K562 (cell line): ENCODE measurements at regions not wholly inside any gene's neighbourhood (a gene's known extent, or its start where the extent isn't known, plus 50 kb on each side); places are given as distances from the start of the nearest gene placed in this dataset.
"Not testable (repeated sequence)": the region's sequence is repeated elsewhere in the genome, so short reads cannot be mapped to it uniquely, and the experiment has no call there.

Experiments
- ATAC-seq: fragments of 200-7000 bp; cut with Tn5 transposase; 3 replicates; pipeline ENCODE4 v1.9.1; 2020; ENCODE audit warnings: moderate library complexity
- BruUV-seq: library from RNA; stranded (reverse); fragments of 400-500 nt; replicated peaks from 2 replicates; lab custom pipeline; 2021; lab: Mats Ljungman, UMichigan
- CTCF ChIA-PET: fragments of 300-600 bp; formaldehyde crosslinking; extraction: SDS; loops from one replicate; lab custom pipeline; 2021; ENCODE audit warnings: low intra/inter-chr PET ratio; lab: Yijun Ruan, JAX
- POLR2A ChIA-PET: fragments of 300-600, 350-650 bp; sonication (Branson Sonifier 250); formaldehyde crosslinking; extraction: SDS; loops from one replicate; lab custom pipeline; 2021; ENCODE audit warnings: antibody characterized with exemption, inconsistent platforms; lab: Yijun Ruan, JAX
- DNase-seq, 4 experiments: peaks; one replicate each; pipeline versions ENCODE4 v3.0.0 to v3.0.0-alpha.2; 2011 to 2018; ENCODE audit warnings: low spot score in 3 of 4, mixed read lengths in 3 of 4; ENCODE audit errors: extremely low read depth in 1 of 4
- FAIRE-seq: peaks from 2 replicates; lab custom pipeline; 2011; peaks lifted over from hg19 to GRCh38; lab: Jason Lieb, UNC
- H2AFZ ChIP-seq: 2 replicates; pipeline ENCODE4 v1.6.0; 2011; ENCODE audit warnings: low read depth, low read length, control low read depth, inconsistent platforms
- H3K27ac ChIP-seq: fragments of 200-600 bp; 3 replicates; pipeline ENCODE4 v1.8.0; 2011; ENCODE audit warnings: low read depth, mild to moderate bottlenecking, control low read depth, inconsistent platforms, low read length, moderate library complexity, mixed read lengths; ENCODE audit errors: extremely low read depth
- H3K27me3 ChIP-seq, 2 experiments: fragments of 300-600 bp in 1 of 2; 2 replicates in 1 of 2; 3 replicates in 1 of 2; pipeline versions ENCODE4 v1.6.0 to v1.8.0; 2011; ENCODE audit warnings: inconsistent platforms in 2 of 2, low read length in 2 of 2, mild to moderate bottlenecking in 1 of 2, mixed read lengths in 1 of 2, moderate library complexity in 1 of 2; ENCODE audit not compliant: control insufficient read depth in 2 of 2, insufficient read depth in 2 of 2
- H3K36me3 ChIP-seq: fragments of 300-600 bp; 3 replicates; pipeline ENCODE4 v1.8.0; 2011; ENCODE audit warnings: mild to moderate bottlenecking, low read length, inconsistent platforms; ENCODE audit not compliant: control insufficient read depth, insufficient read depth
- H3K4me1 ChIP-seq, 2 experiments: fragments of 200-600 bp in 1 of 2; replicated peaks in 1 of 2; 2 replicates in 1 of 2; 3 replicates in 1 of 2; pipeline versions ENCODE4 v1.5.1 to v1.8.0; 2011; ENCODE audit warnings: inconsistent platforms in 2 of 2, low read length in 2 of 2, mild to moderate bottlenecking in 1 of 2, mixed read lengths in 1 of 2, moderate library complexity in 1 of 2; ENCODE audit not compliant: control insufficient read depth in 2 of 2, insufficient read depth in 2 of 2
- H3K4me2 ChIP-seq: 2 replicates; pipeline ENCODE4 v1.6.1; 2011; ENCODE audit warnings: low read length, control low read depth, inconsistent platforms, mixed read lengths; ENCODE audit not compliant: insufficient read depth
- H3K4me3 ChIP-seq: fragments of 200-600 bp; sonication (generic), shearing (Covaris generic); 2 replicates; pipeline ENCODE4 v1.5.1; 2016; ENCODE audit warnings: control low read depth, inconsistent platforms
- H3K79me2 ChIP-seq: fragments of 200-600 bp; 3 replicates; pipeline ENCODE4 v1.8.0; 2011; ENCODE audit warnings: low read length, inconsistent platforms; ENCODE audit not compliant: control insufficient read depth, insufficient read depth
- H3K9ac ChIP-seq, 2 experiments: 2 replicates each; pipeline versions ENCODE4 v1.6.0 to v1.6.1; 2011; ENCODE audit warnings: low read depth in 2 of 2, low read length in 2 of 2, control low read depth in 1 of 2, inconsistent platforms in 1 of 2, mild to moderate bottlenecking in 1 of 2, mixed read lengths in 1 of 2; ENCODE audit not compliant: insufficient read depth in 1 of 2
- H3K9me1 ChIP-seq: one replicate; pipeline ENCODE4 v1.6.0; 2011; ENCODE audit warnings: inconsistent platforms, mild to moderate bottlenecking, low read length, moderate library complexity; ENCODE audit not compliant: control insufficient read depth, insufficient read depth
- H3K9me3 ChIP-seq: replicated peaks from 2 replicates; pipeline ENCODE4 v1.5.1; 2011; ENCODE audit warnings: low read depth, low read length, inconsistent platforms; ENCODE audit not compliant: control insufficient read depth, insufficient read depth
- H4K20me1 ChIP-seq: replicated peaks from 2 replicates; pipeline ENCODE4 v1.6.1; 2011; ENCODE audit warnings: low read length, inconsistent platforms, mixed read lengths; ENCODE audit not compliant: control insufficient read depth, insufficient read depth
- CBFA2T3 ChIP-seq: fragments of 450-650 bp; IDR thresholded peaks from 2 replicates; pipeline ENCODE4 v1.6.1; 2017
- CBX2 ChIP-seq: fragments of 200-600 bp; sonication (generic); IDR thresholded peaks from one replicate; pipeline ENCODE4 v1.6.1; 2012; ENCODE audit warnings: mild to moderate bottlenecking, low read length, inconsistent platforms; ENCODE audit not compliant: insufficient read depth, poor library complexity, severe bottlenecking
- DMBX1 ChIP-seq: fragments of 250-450 bp; sonication (Bioruptor Pico); IDR thresholded peaks from 2 replicates; pipeline ENCODE4 v1.8.0; 2022; ENCODE audit warnings: inconsistent platforms, mild to moderate bottlenecking, moderate library complexity, borderline replicate concordance
- MEF2A ChIP-seq: IDR thresholded peaks from 2 replicates; pipeline ENCODE4 v1.6.1; 2011; ENCODE audit warnings: low read depth, mild to moderate bottlenecking, low read length, moderate library complexity; ENCODE audit not compliant: control insufficient read depth
- TARDBP ChIP-seq: fragments of 450-650 bp; IDR thresholded peaks from 2 replicates; pipeline ENCODE4 v1.6.1; 2016
- WGBS: fragments of 100-300 bp; shearing (Covaris generic); methylation state at CpG from one replicate; pipeline ENCODE4 v1.1.6; 2016; ENCODE audit warnings: low coverage, mixed read lengths; ENCODE audit not compliant: insufficient coverage; ENCODE audit errors: missing lambda C conversion rate; 5-methylcytosine and 5-hydroxymethylcytosine counted together
- in situ Hi-C: fragments of 300-500 bp; cut with MboI; formaldehyde crosslinking; loops from 4 replicates; pipeline ENCODE4 v1.15.0; 2018; ENCODE audit warnings: inconsistent platforms, mixed read lengths
- intact Hi-C: fragments of 100-400 bp; cut with micrococcal nuclease; formaldehyde crosslinking; loops from 2 replicates; pipeline ENCODE4 v1.14.2; 2022
- TF ChIP-seq, protein P1 (sequence below), 2 experiments: fragments of 450-650 bp in 1 of 2; sonication (generic) in 1 of 2; formaldehyde crosslinking in 1 of 2; IDR thresholded peaks; 2 replicates each; pipeline versions ENCODE4 v1.7.1 to v1.9.0; 2016 to 2022; ENCODE audit warnings: inconsistent platforms in 1 of 2, mild to moderate bottlenecking in 1 of 2, missing genetic modification reagents in 1 of 2
- TF ChIP-seq, protein P2 (sequence below), 2 experiments: IDR thresholded peaks; 2 replicates each; pipeline ENCODE4 v1.6.1; 2012; ENCODE audit warnings: improper control_type of control experiment in 2 of 2, low read depth in 2 of 2, low read length in 2 of 2, borderline replicate concordance in 1 of 2
- TF ChIP-seq, protein P3 (sequence below): sonication (generic); formaldehyde crosslinking; IDR thresholded peaks from 2 replicates; pipeline ENCODE4 v1.4.0; 2020; ENCODE audit warnings: mild to moderate bottlenecking, missing genetic modification reagents

DNA sequence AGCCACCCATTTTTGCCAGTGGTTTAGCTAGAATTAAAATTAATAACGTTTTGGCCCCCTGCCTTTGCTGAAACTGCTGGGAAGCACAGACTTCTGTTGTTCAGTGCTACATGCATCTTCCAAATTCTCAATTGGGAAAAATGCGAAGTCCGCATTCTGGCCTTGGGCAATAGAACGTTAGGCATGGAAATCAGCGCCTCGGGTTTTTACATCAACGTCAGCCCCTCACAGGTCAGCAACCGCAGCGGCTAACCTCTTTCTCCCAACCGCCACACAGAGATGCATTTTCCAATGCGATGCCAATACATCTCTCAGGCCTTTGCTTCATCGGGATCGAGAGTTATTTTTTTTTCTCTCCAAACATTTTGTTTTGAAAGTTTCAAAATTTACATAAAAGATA, 339.1 kb downstream of the DCHS2 start (continued):
- TF ChIP-seq, protein P1, sequence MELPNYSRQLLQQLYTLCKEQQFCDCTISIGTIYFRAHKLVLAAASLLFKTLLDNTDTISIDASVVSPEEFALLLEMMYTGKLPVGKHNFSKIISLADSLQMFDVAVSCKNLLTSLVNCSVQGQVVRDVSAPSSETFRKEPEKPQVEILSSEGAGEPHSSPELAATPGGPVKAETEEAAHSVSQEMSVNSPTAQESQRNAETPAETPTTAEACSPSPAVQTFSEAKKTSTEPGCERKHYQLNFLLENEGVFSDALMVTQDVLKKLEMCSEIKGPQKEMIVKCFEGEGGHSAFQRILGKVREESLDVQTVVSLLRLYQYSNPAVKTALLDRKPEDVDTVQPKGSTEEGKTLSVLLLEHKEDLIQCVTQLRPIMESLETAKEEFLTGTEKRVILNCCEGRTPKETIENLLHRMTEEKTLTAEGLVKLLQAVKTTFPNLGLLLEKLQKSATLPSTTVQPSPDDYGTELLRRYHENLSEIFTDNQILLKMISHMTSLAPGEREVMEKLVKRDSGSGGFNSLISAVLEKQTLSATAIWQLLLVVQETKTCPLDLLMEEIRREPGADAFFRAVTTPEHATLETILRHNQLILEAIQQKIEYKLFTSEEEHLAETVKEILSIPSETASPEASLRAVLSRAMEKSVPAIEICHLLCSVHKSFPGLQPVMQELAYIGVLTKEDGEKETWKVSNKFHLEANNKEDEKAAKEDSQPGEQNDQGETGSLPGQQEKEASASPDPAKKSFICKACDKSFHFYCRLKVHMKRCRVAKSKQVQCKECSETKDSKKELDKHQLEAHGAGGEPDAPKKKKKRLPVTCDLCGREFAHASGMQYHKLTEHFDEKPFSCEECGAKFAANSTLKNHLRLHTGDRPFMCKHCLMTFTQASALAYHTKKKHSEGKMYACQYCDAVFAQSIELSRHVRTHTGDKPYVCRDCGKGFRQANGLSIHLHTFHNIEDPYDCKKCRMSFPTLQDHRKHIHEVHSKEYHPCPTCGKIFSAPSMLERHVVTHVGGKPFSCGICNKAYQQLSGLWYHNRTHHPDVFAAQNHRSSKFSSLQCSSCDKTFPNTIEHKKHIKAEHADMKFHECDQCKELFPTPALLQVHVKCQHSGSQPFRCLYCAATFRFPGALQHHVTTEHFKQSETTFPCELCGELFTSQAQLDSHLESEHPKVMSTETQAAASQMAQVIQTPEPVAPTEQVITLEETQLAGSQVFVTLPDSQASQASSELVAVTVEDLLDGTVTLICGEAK (IDR thresholded peaks at IDR 0.05) = no peak
- TF ChIP-seq, protein P1 (CRISPR knock-in tag; IDR thresholded peaks at IDR 0.05) = no peak
- TF ChIP-seq, protein P2, sequence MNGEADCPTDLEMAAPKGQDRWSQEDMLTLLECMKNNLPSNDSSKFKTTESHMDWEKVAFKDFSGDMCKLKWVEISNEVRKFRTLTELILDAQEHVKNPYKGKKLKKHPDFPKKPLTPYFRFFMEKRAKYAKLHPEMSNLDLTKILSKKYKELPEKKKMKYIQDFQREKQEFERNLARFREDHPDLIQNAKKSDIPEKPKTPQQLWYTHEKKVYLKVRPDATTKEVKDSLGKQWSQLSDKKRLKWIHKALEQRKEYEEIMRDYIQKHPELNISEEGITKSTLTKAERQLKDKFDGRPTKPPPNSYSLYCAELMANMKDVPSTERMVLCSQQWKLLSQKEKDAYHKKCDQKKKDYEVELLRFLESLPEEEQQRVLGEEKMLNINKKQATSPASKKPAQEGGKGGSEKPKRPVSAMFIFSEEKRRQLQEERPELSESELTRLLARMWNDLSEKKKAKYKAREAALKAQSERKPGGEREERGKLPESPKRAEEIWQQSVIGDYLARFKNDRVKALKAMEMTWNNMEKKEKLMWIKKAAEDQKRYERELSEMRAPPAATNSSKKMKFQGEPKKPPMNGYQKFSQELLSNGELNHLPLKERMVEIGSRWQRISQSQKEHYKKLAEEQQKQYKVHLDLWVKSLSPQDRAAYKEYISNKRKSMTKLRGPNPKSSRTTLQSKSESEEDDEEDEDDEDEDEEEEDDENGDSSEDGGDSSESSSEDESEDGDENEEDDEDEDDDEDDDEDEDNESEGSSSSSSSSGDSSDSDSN (IDR thresholded peaks at IDR 0.05; ENCODE audit: borderline replicate concordance in 1 of 2, low read depth in 2 of 2, low read length in 2 of 2) = no peak
- no peak for TF ChIP-seq MEF2A
- TF ChIP-seq, protein P3, sequence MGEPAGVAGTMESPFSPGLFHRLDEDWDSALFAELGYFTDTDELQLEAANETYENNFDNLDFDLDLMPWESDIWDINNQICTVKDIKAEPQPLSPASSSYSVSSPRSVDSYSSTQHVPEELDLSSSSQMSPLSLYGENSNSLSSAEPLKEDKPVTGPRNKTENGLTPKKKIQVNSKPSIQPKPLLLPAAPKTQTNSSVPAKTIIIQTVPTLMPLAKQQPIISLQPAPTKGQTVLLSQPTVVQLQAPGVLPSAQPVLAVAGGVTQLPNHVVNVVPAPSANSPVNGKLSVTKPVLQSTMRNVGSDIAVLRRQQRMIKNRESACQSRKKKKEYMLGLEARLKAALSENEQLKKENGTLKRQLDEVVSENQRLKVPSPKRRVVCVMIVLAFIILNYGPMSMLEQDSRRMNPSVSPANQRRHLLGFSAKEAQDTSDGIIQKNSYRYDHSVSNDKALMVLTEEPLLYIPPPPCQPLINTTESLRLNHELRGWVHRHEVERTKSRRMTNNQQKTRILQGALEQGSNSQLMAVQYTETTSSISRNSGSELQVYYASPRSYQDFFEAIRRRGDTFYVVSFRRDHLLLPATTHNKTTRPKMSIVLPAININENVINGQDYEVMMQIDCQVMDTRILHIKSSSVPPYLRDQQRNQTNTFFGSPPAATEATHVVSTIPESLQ (CRISPR knock-in tag) = no peak
- no peak for TF ChIP-seq TARDBP
- TF ChIP-seq CBX2 = no peak
- TF ChIP-seq CBFA2T3 = no peak
- TF ChIP-seq DMBX1 (CRISPR knock-in tag) = no peak

DNA sequence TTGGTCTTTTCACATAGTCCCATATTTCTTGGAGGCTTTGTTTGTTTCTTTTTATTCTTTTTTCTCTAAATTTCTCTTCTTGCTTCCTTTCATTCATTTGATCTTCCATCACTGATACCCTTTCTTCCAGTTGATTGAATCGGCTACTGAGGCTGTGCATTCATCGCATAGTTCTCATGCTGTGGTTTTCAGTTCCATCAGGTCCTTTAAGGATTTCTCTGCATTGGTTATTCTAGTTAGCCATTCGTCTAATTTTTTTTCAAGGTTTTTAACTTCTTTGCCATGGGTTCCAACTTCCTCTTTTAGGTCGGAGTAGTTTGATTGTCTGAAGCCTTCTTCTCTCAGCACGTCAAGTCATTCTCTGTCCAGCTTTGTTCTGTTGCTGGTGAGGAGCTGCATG, 342.4 kb downstream of the DCHS2 start:
- BruUV-seq, H3K4me3 ChIP-seq, in situ Hi-C loops, DNase-seq, H4K20me1 ChIP-seq, H3K4me1 ChIP-seq, CTCF ChIA-PET, H3K9me1 ChIP-seq, H2AFZ ChIP-seq, H3K36me3 ChIP-seq, H3K79me2 ChIP-seq, H3K9ac ChIP-seq, H3K27me3 ChIP-seq, H3K4me2 ChIP-seq, H3K27ac ChIP-seq, intact Hi-C loops, ATAC-seq, FAIRE-seq, H3K9me3 ChIP-seq, POLR2A ChIA-PET: not testable (repeated sequence)
- 6% methylated on average over 5 of the region's 5 CpGs for WGBS
